ENCODE measurements at regions not wholly inside any gene's neighbourhood (a gene's known extent, or its start where the extent isn't known, plus 50 kb on each side); places are given as distances from the start of the nearest gene placed in this dataset.
"Not testable (repeated sequence)": the region's sequence is repeated elsewhere in the genome, so short reads cannot be mapped to it uniquely, and the experiment has no call there.

GRCh38 chr17:51428668-51429495 lies 168.5 kb downstream of the UTP18 start:
- H3K4me1 Mint-ChIP-seq (ENCODE audit: low read depth): peaks cover 49% of the 10 kb centered on the region
- H3K27ac Mint-ChIP-seq: peak overlapping the region; percentile 83
- H3K27me3 Mint-ChIP-seq: no peaks in the 10 kb centered on the region
- DNase-seq (peak; percentile 10), ATAC-seq (no peak)
- ChIA-PET POLR2A (interaction anchor here (1.0 kb wide), 2 partner anchors 13 to 45 kb away, joined by 3 read pairs; no protein-coding TSS in a partner anchor), CTCF (interaction anchor here (0.8 to 2.5 kb wide), 2 partner anchors 12 to 33 kb away, joined by 3 to 8 read pairs; no protein-coding TSS in a partner anchor)
- H3K4me3 Mint-ChIP-seq: no peak overlapping the region
- intact Hi-C loops (cut with micrococcal nuclease): no loop called here
- H3K9me3 Mint-ChIP-seq: no peaks in the 10 kb centered on the region
- no peak for TF ChIP-seq CTCF (IDR thresholded peaks at IDR 0.05)
- H3K36me3 Mint-ChIP-seq (ENCODE audit: low read depth): peaks cover 3% of the 10 kb centered on the region

- Mint-ChIP-seq H3K4me1 (ENCODE audit: low read depth) (peaks cover 49% of the 10 kb centered on the region), H3K27ac (peak overlapping the region; percentile 83)
- H3K9me3 Mint-ChIP-seq; H3K27me3 Mint-ChIP-seq; H3K4me3 Mint-ChIP-seq; DNase-seq; ATAC-seq; H3K36me3 Mint-ChIP-seq (ENCODE audit: low read depth); CTCF ChIA-PET; intact Hi-C loops (cut with micrococcal nuclease): not testable (repeated sequence)
- POLR2A ChIA-PET: interaction anchor here (1.0 kb wide), 1 partner anchor 12 kb away, joined by 3 read pairs; no protein-coding TSS in a partner anchor
Observed at GRCh38 chr17:51429938-51430337, 169.6 kb downstream of the UTP18 start.

GRCh38 chr17:51430591-51430990 lies 170.2 kb downstream of the UTP18 start:
- H3K4me3 Mint-ChIP-seq: no peak overlapping the region
- ChIA-PET CTCF (interaction anchor here (0.8 kb wide), 1 partner anchor 59 kb away, joined by 3 read pairs; no protein-coding TSS in a partner anchor), POLR2A (no interaction called here)
- peaks cover 3% of the 10 kb centered on the region for H3K36me3 Mint-ChIP-seq (ENCODE audit: low read depth)
- DNase-seq (no peak), ATAC-seq (no peak)
- no peak for TF ChIP-seq CTCF (IDR thresholded peaks at IDR 0.05)
- no peaks in the 10 kb centered on the region for H3K9me3 Mint-ChIP-seq
- H3K27ac Mint-ChIP-seq: peak overlapping the region; percentile 83
- intact Hi-C loops (cut with micrococcal nuclease): no loop called here
- no peaks in the 10 kb centered on the region for H3K27me3 Mint-ChIP-seq
- peaks cover 52% of the 10 kb centered on the region for H3K4me1 Mint-ChIP-seq (ENCODE audit: low read depth)

- peaks cover 26% of the 10 kb centered on the region for H3K4me1 Mint-ChIP-seq (ENCODE audit: low read depth)
- peaks cover 2% of the 10 kb centered on the region for H3K27me3 Mint-ChIP-seq
- ATAC-seq (no peak), DNase-seq (no peak)
- no peaks in the 10 kb centered on the region for H3K9me3 Mint-ChIP-seq
- intact Hi-C loops (cut with micrococcal nuclease): no loop called here
- no peak overlapping the region for H3K27ac Mint-ChIP-seq
- ChIA-PET POLR2A (interaction anchor here (0.6 kb wide), 1 partner anchor 26 kb away, joined by 3 read pairs; no protein-coding TSS in a partner anchor), CTCF (interaction anchor here (1.5 to 3.2 kb wide), 2 partner anchors 20 to 28 kb away, joined by 4 to 15 read pairs; no protein-coding TSS in a partner anchor)
- no peak overlapping the region for H3K4me3 Mint-ChIP-seq
- no peaks in the 10 kb centered on the region for H3K36me3 Mint-ChIP-seq (ENCODE audit: low read depth)
- no peak for TF ChIP-seq CTCF (IDR thresholded peaks at IDR 0.05)
Observed at GRCh38 chr17:51434434-51435170, 174.3 kb downstream of the UTP18 start.

- ChIA-PET POLR2A (no interaction called here), CTCF (interaction anchor here (1.5 to 3.2 kb wide), 3 partner anchors 20 to 30 kb away, joined by 4 to 15 read pairs (median 6); no protein-coding TSS in a partner anchor)
- Mint-ChIP-seq H3K4me1 (ENCODE audit: low read depth) (peaks cover 22% of the 10 kb centered on the region), H3K27ac (no peak overlapping the region), H3K36me3 (ENCODE audit: low read depth) (no peaks in the 10 kb centered on the region), H3K9me3 (no peaks in the 10 kb centered on the region), H3K4me3 (no peak overlapping the region), H3K27me3 (peaks cover 2% of the 10 kb centered on the region)
- TF ChIP-seq CTCF (IDR thresholded peaks at IDR 0.05): no peak
- DNase-seq: no peak
- ATAC-seq: no peak
- intact Hi-C loops (cut with micrococcal nuclease): no loop called here
Observed at GRCh38 chr17:51435171-51435552, 174.8 kb downstream of the UTP18 start.
